HFFc6 (cell line): ENCODE measurements at regions not wholly inside any gene's neighbourhood (a gene's known extent, or its start where the extent isn't known, plus 50 kb on each side); places are given as distances from the start of the nearest gene placed in this dataset.

Experiments
- DNase-seq: peaks from one replicate; pipeline ENCODE4 v3.0.0-alpha.2; 2018
- H3K27ac Mint-ChIP-seq: 2 replicates; pipeline ENCODE4 v1.8.0; 2020; ENCODE audit warnings: mild to moderate bottlenecking, mixed read lengths
- H3K27me3 Mint-ChIP-seq: 2 replicates; pipeline ENCODE4 v1.8.0; 2021; ENCODE audit warnings: mild to moderate bottlenecking, moderate library complexity, mixed read lengths; ENCODE audit not compliant: insufficient read depth
- H3K36me3 Mint-ChIP-seq: 2 replicates; pipeline ENCODE4 v1.8.0; 2021; ENCODE audit warnings: low read depth, mixed read lengths
- H3K4me1 Mint-ChIP-seq: 2 replicates; pipeline ENCODE4 v1.8.0; 2020; ENCODE audit warnings: low read depth, mixed read lengths
- H3K4me3 Mint-ChIP-seq: 2 replicates; pipeline ENCODE4 v1.8.0; 2020; ENCODE audit warnings: mild to moderate bottlenecking, moderate library complexity, mixed read lengths
- H3K9me3 Mint-ChIP-seq: 2 replicates; pipeline ENCODE4 v1.8.0; 2020; ENCODE audit warnings: mild to moderate bottlenecking, mixed read lengths
- CTCF ChIP-seq: fragments of 200-600 bp; sonication (generic); IDR thresholded peaks from 2 replicates; pipeline ENCODE4 v1.5.0; 2021; ENCODE audit warnings: antibody characterized with exemption, mild to moderate bottlenecking

- H3K4me1 Mint-ChIP-seq, result no peaks in the 10 kb centered on the region
- peaks cover 5% of the 10 kb centered on the region; the same call in 1 of the 2 replicates for H3K36me3 Mint-ChIP-seq
- H3K4me3 Mint-ChIP-seq, result no peak overlapping the region
- peaks cover 20% of the 10 kb centered on the region for H3K9me3 Mint-ChIP-seq
- no peak for TF ChIP-seq CTCF
- DNase-seq, result no peak
- H3K27me3 Mint-ChIP-seq, result no peaks in the 10 kb centered on the region; the same call in 1 of the 2 replicates
- H3K27ac Mint-ChIP-seq, result no peak overlapping the region
These were observed 135.8 kb upstream of the TRPC7 start for GRCh38 chr5:136501133-136501532.

GRCh38 chr5:136492587-136492986, 127.2 kb upstream of the TRPC7 start:
- no peak overlapping the region for H3K4me3 Mint-ChIP-seq
- no peak for TF ChIP-seq CTCF
- DNase-seq, result no peak
- no peaks in the 10 kb centered on the region for H3K27me3 Mint-ChIP-seq
- no peaks in the 10 kb centered on the region for H3K36me3 Mint-ChIP-seq
- peaks cover 6% of the 10 kb centered on the region for H3K9me3 Mint-ChIP-seq
- H3K4me1 Mint-ChIP-seq, result no peaks in the 10 kb centered on the region
- H3K27ac Mint-ChIP-seq, result no peak overlapping the region

GRCh38 chr5:136491806-136492205, 126.5 kb upstream of the TRPC7 start:
- Mint-ChIP-seq H3K9me3 (no peaks in the 10 kb centered on the region; the same call in none of the 2 replicates), H3K27ac (no peak overlapping the region), H3K4me1 (no peaks in the 10 kb centered on the region), H3K27me3 (no peaks in the 10 kb centered on the region), H3K4me3 (no peak overlapping the region), H3K36me3 (no peaks in the 10 kb centered on the region)
- TF ChIP-seq CTCF, result no peak
- no peak for DNase-seq

GRCh38 chr5:136484808-136485325, 119.5 kb upstream of the TRPC7 start:
- H3K27me3 Mint-ChIP-seq, result no peaks in the 10 kb centered on the region; the same call in 1 of the 2 replicates
- no peaks in the 10 kb centered on the region for H3K36me3 Mint-ChIP-seq
- H3K27ac Mint-ChIP-seq, result no peak overlapping the region
- H3K9me3 Mint-ChIP-seq, result no peaks in the 10 kb centered on the region
- no peak overlapping the region for H3K4me3 Mint-ChIP-seq
- no peak for TF ChIP-seq CTCF
- no peak for DNase-seq
- H3K4me1 Mint-ChIP-seq, result no peaks in the 10 kb centered on the region

GRCh38 chr5:136482206-136482605, 116.9 kb upstream of the TRPC7 start:
- Mint-ChIP-seq H3K9me3 (no peaks in the 10 kb centered on the region), H3K27ac (no peak overlapping the region), H3K36me3 (no peaks in the 10 kb centered on the region), H3K4me1 (no peaks in the 10 kb centered on the region), H3K4me3 (no peak overlapping the region), H3K27me3 (no peaks in the 10 kb centered on the region; the same call in 1 of the 2 replicates)
- TF ChIP-seq CTCF, result no peak
- no peak for DNase-seq

GRCh38 chr5:136474466-136474865, 109.1 kb upstream of the TRPC7 start:
- H3K36me3 Mint-ChIP-seq, result no peaks in the 10 kb centered on the region; the same call in 1 of the 2 replicates
- no peak overlapping the region for H3K27ac Mint-ChIP-seq
- no peak overlapping the region for H3K4me3 Mint-ChIP-seq
- no peak for DNase-seq
- H3K9me3 Mint-ChIP-seq, result peaks cover 4% of the 10 kb centered on the region
- no peaks in the 10 kb centered on the region for H3K27me3 Mint-ChIP-seq
- TF ChIP-seq CTCF, result no peak
- H3K4me1 Mint-ChIP-seq, result no peaks in the 10 kb centered on the region
